ENCODE measurements at regions not wholly inside any gene's neighbourhood (a gene's known extent, or its start where the extent isn't known, plus 50 kb on each side); places are given as distances from the start of the nearest gene placed in this dataset.
"Not testable (repeated sequence)": the region's sequence is repeated elsewhere in the genome, so short reads cannot be mapped to it uniquely, and the experiment has no call there.

GRCh38 chr1:117757668-117758067 lies 151.8 kb downstream of the TENT5C start:
- DNase-seq = no peak

GRCh38 chr1:117758444-117759316 lies 152.8 kb downstream of the TENT5C start:
- DNase-seq = peak; percentile 27 to 63

- no peak for DNase-seq
These were observed 153.7 kb downstream of the TENT5C start for GRCh38 chr1:117759535-117759934.

GRCh38 chr1:117760069-117760468 lies 154.2 kb downstream of the TENT5C start:
- no peak for DNase-seq

GRCh38 chr1:117760485-117760884 lies 154.6 kb downstream of the TENT5C start:
- no peak for DNase-seq

GRCh38 chr1:117767756-117768155 lies 161.7 kb downstream of the GDAP2 start:
- not testable (repeated sequence) for DNase-seq

- DNase-seq = no peak
These were observed 158.4 kb downstream of the GDAP2 start for GRCh38 chr1:117770981-117771531.

GRCh38 chr1:117779364-117779763 lies 150.1 kb downstream of the GDAP2 start:
- no peak for DNase-seq

GRCh38 chr1:117780687-117781475 lies 148.5 kb downstream of the GDAP2 start:
- no peak for DNase-seq

- no peak for DNase-seq
These were observed 147.4 kb downstream of the GDAP2 start for GRCh38 chr1:117782056-117782455.

GRCh38 chr1:117783606-117784396 lies 145.6 kb downstream of the GDAP2 start:
- no peak for DNase-seq

GRCh38 chr1:117788014-117788413 lies 141.4 kb downstream of the GDAP2 start:
- DNase-seq = no peak

GRCh38 chr1:117793413-117793812 lies 136.0 kb downstream of the GDAP2 start:
- no peak for DNase-seq

GRCh38 chr1:117794073-117794472 lies 135.3 kb downstream of the GDAP2 start:
- no peak for DNase-seq

GRCh38 chr1:117795190-117795589 lies 134.2 kb downstream of the GDAP2 start:
- DNase-seq = no peak

- DNase-seq = no peak
These were observed 133.6 kb downstream of the GDAP2 start for GRCh38 chr1:117795792-117796191.

- DNase-seq = no peak
These were observed 133.2 kb downstream of the GDAP2 start for GRCh38 chr1:117796226-117796625.

- DNase-seq = no peak
These were observed 130.9 kb downstream of the GDAP2 start for GRCh38 chr1:117798550-117798949.

GRCh38 chr1:117802531-117803257 lies 126.7 kb downstream of the GDAP2 start:
- DNase-seq = no peak

- DNase-seq = no peak
These were observed 126.1 kb downstream of the GDAP2 start for GRCh38 chr1:117803318-117803717.

GRCh38 chr1:117809764-117810163 lies 119.7 kb downstream of the GDAP2 start:
- no peak for DNase-seq

GRCh38 chr1:117810553-117810952 lies 118.9 kb downstream of the GDAP2 start:
- DNase-seq = no peak
